Neutrophil (primary cell): ENCODE measurements at regions not wholly inside any gene's neighbourhood (a gene's known extent, or its start where the extent isn't known, plus 50 kb on each side); places are given as distances from the start of the nearest gene placed in this dataset.
"Not testable (repeated sequence)": the region's sequence is repeated elsewhere in the genome, so short reads cannot be mapped to it uniquely, and the experiment has no call there.

Source experiments
- H3K27ac ChIP-seq: fragments of 200-600 bp; sonication (generic); 2 replicates; pipeline ENCODE4 v1.5.1; 2016; ENCODE audit warnings: mild to moderate bottlenecking, moderate library complexity
- H3K27me3 ChIP-seq: fragments of 200-600 bp; sonication (generic); 2 replicates; pipeline ENCODE4 v1.6.0; 2016; ENCODE audit warnings: mild to moderate bottlenecking
- H3K36me3 ChIP-seq: fragments of 200-600 bp; sonication (generic); 2 replicates; pipeline ENCODE4 v1.5.1; 2017
- H3K4me1 ChIP-seq, 2 experiments: fragments of 200-600 bp in 1 of 2; sonication (generic) in 1 of 2; 1 replicate in 1 of 2; 2 replicates in 1 of 2; pipeline versions ENCODE4 v1.5.1 to v1.6.1; 2013 to 2016; ENCODE audit warnings: low read depth in 1 of 2, low read length in 1 of 2, mild to moderate bottlenecking in 1 of 2, moderate library complexity in 1 of 2; ENCODE audit not compliant: control insufficient read depth in 1 of 2, insufficient read depth in 1 of 2
- H3K4me3 ChIP-seq, 2 experiments: fragments of 200-600 bp in 1 of 2; sonication (generic) in 1 of 2; 1 replicate in 1 of 2; 2 replicates in 1 of 2; pipeline ENCODE4 v1.5.1; 2013 to 2016; ENCODE audit warnings: low read depth in 1 of 2, low read length in 1 of 2, mild to moderate bottlenecking in 1 of 2, moderate library complexity in 1 of 2
- H3K9me3 ChIP-seq: fragments of 200-600 bp; sonication (generic); 2 replicates; pipeline ENCODE4 v1.5.1; 2016

DNA sequence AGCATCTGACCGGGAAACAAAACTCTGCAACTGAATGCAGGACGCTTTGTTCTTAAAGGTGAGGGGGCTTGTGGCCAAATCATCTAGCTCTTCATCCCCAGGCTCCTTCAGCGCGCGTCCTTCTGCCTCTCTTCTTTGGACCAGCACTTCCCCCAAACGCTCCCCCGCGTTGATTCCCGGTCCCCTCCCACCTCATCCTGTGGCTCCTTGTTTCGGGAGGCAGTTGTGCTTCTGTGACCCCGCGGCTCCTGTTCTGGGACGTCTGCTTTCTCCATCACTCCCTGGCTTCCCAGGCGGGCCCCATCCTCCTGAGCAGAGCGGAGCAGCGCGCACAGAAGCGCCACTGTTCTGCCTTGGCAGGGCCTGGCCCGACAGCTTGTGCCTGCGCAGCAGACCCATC is 109.7 kb upstream of the ZNG1E start:
- H3K27me3 ChIP-seq, H3K9me3 ChIP-seq, H3K4me3 ChIP-seq, H3K36me3 ChIP-seq, H3K4me1 ChIP-seq, H3K27ac ChIP-seq: not testable (repeated sequence)

DNA sequence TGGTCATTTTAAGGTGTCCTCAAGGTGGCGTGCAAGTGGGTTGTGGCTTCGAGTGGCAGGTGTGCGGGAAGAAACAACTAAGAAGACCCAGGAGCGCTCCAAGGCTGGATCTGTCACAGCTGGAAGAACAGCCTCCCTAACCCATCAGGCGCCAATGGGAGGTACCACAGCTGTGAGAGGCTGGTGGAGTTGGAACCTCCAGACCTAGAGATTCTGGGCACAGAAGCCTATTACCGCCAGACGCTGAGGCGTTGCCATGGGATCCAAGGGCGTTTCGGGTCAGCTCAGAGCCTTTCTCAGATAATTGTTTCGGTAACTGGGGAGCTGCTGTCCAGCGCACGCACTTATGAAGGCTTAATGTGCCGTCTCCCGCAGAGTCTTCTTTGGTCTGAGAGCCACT is 156.7 kb upstream of the ZNG1E start:
- H3K9me3 ChIP-seq, H3K4me1 ChIP-seq, H3K27ac ChIP-seq, H3K27me3 ChIP-seq, H3K36me3 ChIP-seq, H3K4me3 ChIP-seq: not testable (repeated sequence)

- not testable (repeated sequence) for H3K4me3 ChIP-seq, H3K27ac ChIP-seq, H3K36me3 ChIP-seq, H3K4me1 ChIP-seq, H3K9me3 ChIP-seq, H3K27me3 ChIP-seq
These were observed 161.3 kb upstream of the ZNG1E start for GRCh38 chr9:65514465-65514864.

GRCh38 chr9:65507897-65508296 is 167.8 kb upstream of the ZNG1E start:
- not testable (repeated sequence) for H3K27ac ChIP-seq, H3K27me3 ChIP-seq, H3K36me3 ChIP-seq, H3K9me3 ChIP-seq, H3K4me1 ChIP-seq, H3K4me3 ChIP-seq

DNA sequence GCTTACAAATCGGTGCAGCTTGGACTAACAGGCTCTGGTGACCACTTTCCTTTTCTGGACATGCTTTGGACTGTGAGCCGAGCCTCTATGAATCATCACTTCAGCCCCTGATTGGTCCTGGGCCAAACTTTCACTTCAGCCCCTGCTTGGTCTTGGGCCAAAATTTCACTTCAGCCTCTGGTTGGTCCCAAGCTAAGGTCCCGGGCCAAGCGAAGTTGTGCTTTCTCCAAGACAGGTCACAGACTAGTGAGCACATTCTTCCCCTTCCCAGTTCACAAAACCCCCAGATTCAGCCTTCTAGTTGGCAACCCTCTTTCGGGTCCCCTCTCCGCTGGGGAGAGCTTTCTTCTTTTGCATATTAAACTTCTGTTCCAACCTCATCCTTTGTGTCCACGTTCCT is 171.0 kb upstream of the ZNG1E start:
- H3K4me3 ChIP-seq, H3K36me3 ChIP-seq, H3K4me1 ChIP-seq, H3K9me3 ChIP-seq, H3K27ac ChIP-seq, H3K27me3 ChIP-seq: not testable (repeated sequence)

DNA sequence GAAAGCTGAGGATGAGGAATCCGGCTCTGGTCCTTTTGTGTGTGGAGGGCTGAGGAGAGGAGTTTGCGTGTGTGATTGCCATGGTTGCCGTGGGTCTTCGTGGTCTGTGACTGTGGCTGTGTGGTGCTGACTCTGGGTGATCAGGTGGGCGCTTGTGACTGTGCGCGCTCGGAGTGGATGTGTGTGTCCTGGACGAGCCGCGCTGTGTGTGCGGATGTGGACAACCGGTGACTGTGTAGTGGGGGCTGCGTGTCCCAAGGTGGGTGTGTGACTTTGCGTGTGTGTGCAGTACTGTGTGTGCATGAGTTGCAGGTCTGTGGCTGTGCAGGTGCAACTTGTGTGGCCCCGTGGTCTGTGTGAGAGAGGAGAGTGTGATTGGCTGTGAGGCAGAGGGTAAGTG is 172.0 kb upstream of the ZNG1E start:
- H3K4me3 ChIP-seq, H3K9me3 ChIP-seq, H3K4me1 ChIP-seq, H3K36me3 ChIP-seq, H3K27ac ChIP-seq, H3K27me3 ChIP-seq: not testable (repeated sequence)

DNA sequence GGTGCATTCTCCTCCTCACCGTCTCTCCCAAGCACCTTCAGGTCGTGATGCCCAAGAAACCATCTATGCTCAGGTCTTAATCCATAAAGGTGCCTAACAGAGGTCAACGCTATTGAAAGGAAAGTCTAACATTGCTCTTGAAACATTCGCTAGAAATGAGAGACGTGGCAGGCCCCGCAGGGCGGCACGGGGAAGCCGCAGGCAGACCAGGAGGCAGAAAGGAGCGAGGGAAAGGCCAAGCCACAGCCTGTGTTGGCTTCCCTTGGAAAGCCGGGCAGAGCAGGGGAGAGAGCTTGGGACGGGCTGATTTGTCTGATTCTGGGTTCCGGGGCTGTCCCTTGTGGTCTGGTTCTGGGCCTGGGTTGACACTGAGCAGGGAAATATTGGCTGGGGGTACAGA is 192.8 kb upstream of the ZNG1E start:
- H3K36me3 ChIP-seq, H3K27me3 ChIP-seq, H3K4me1 ChIP-seq, H3K4me3 ChIP-seq, H3K9me3 ChIP-seq, H3K27ac ChIP-seq: not testable (repeated sequence)

- H3K9me3 ChIP-seq, H3K27me3 ChIP-seq, H3K27ac ChIP-seq, H3K4me1 ChIP-seq, H3K36me3 ChIP-seq, H3K4me3 ChIP-seq: not testable (repeated sequence)
These were observed 194.4 kb upstream of the ZNG1E start for GRCh38 chr9:65481291-65481690.

DNA sequence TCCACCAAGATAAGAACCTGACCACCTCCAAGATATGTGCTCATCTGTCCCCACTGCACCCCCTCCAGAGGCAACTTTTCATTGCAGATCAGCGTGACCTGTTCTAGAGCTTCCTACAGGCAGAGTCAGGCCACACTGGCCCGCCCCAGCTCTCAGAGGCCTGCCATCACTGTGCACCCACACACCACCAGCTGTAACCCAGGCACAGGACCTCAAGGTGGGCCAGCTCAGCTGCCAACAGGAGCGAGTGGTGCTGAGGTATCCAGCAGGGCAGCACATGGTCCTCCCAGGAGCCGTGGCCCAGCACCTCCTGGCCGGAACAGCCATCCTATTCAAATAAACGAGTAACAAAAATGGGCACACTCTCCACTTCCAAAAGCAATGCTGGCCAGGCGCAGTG is 189.9 kb upstream of the FOXD4L5 start:
- H3K27ac ChIP-seq, H3K9me3 ChIP-seq, H3K36me3 ChIP-seq, H3K4me3 ChIP-seq, H3K27me3 ChIP-seq: not testable (repeated sequence)
- peaks cover 4 to 17% of the 10 kb centered on the region in 2 experiments for H3K4me1 ChIP-seq

- H3K27ac ChIP-seq, H3K36me3 ChIP-seq, H3K9me3 ChIP-seq, H3K27me3 ChIP-seq, H3K4me3 ChIP-seq: not testable (repeated sequence)
- H3K4me1 ChIP-seq, result peaks cover 4 to 17% of the 10 kb centered on the region in 2 experiments
These were observed 188.2 kb upstream of the FOXD4L5 start for GRCh38 chr9:65473059-65473822.

- H3K27ac ChIP-seq, H3K9me3 ChIP-seq, H3K4me3 ChIP-seq, H3K27me3 ChIP-seq, H3K36me3 ChIP-seq: not testable (repeated sequence)
- H3K4me1 ChIP-seq, result peaks cover 4 to 17% of the 10 kb centered on the region in 2 experiments
These were observed 186.1 kb upstream of the FOXD4L5 start for GRCh38 chr9:65471106-65471505.

GRCh38 chr9:65466911-65467734 is 182.1 kb upstream of the FOXD4L5 start:
- not testable (repeated sequence) for H3K4me1 ChIP-seq, H3K4me3 ChIP-seq, H3K36me3 ChIP-seq, H3K27ac ChIP-seq, H3K27me3 ChIP-seq, H3K9me3 ChIP-seq

- H3K36me3 ChIP-seq, H3K4me1 ChIP-seq, H3K27me3 ChIP-seq, H3K4me3 ChIP-seq, H3K27ac ChIP-seq, H3K9me3 ChIP-seq: not testable (repeated sequence)
These were observed 180.4 kb upstream of the FOXD4L5 start for GRCh38 chr9:65465246-65465895.

GRCh38 chr9:65462476-65462875 is 177.5 kb upstream of the FOXD4L5 start:
- not testable (repeated sequence) for H3K36me3 ChIP-seq, H3K4me1 ChIP-seq, H3K4me3 ChIP-seq, H3K27me3 ChIP-seq, H3K9me3 ChIP-seq, H3K27ac ChIP-seq
